ENCODE measurements at regions not wholly inside any gene's neighbourhood (a gene's known extent, or its start where the extent isn't known, plus 50 kb on each side); places are given as distances from the start of the nearest gene placed in this dataset.

- TF ChIP-seq POLR2A (IDR thresholded peaks at IDR 0.05) (no peak), EP300 (IDR thresholded peaks at IDR 0.05) (no peak), CTCF (IDR thresholded peaks at IDR 0.05) (no peak), POLR2AphosphoS5 (IDR thresholded peaks at IDR 0.05) (no peak)
- no peak overlapping the region for H3K27ac ChIP-seq
- no peaks in the 10 kb centered on the region for H3K36me3 ChIP-seq
- no peaks in the 10 kb centered on the region for H3K27me3 ChIP-seq
- no peaks in the 10 kb centered on the region for H3K9me3 ChIP-seq
- no peak for DNase-seq
- intact Hi-C loops (cut with DNase I; ENCODE audit: low total_unique reads): no loop called here
- H3K4me3 ChIP-seq: no peak overlapping the region
- no peaks in the 10 kb centered on the region for H3K4me1 ChIP-seq
Observed at GRCh38 chr3:117848606-117849005, 1139.0 kb downstream of the TUSC7 start.

- 70 to 75% (median 73%) methylated on average over 5 of the region's 5 CpGs for WGBS, 5 donors
- Histone ChIP-seq H3K4me1 (no peaks in the 10 kb centered on the region), H3K9me3 (no peaks in the 10 kb centered on the region), H3K4me3 (no peak overlapping the region), H3K36me3 (no peaks in the 10 kb centered on the region), H3K27ac (no peak overlapping the region), H3K27me3 (no peaks in the 10 kb centered on the region)
- intact Hi-C loops (cut with DNase I; ENCODE audit: low total_unique reads): no loop called here
- TF ChIP-seq POLR2AphosphoS5 (IDR thresholded peaks at IDR 0.05): peak in 1 of 3 donors; percentile 45
- no peak for TF ChIP-seq EP300 (IDR thresholded peaks at IDR 0.05)
- no peak for DNase-seq
Observed at GRCh38 chr3:117853923-117854668, 1144.5 kb downstream of the TUSC7 start.

GRCh38 chr3:117856354-117856753 lies 1146.8 kb downstream of the TUSC7 start:
- TF ChIP-seq EP300 (IDR thresholded peaks at IDR 0.05) (no peak), POLR2A (IDR thresholded peaks at IDR 0.05) (no peak), CTCF (IDR thresholded peaks at IDR 0.05) (no peak), POLR2AphosphoS5 (IDR thresholded peaks at IDR 0.05) (no peak)
- Histone ChIP-seq H3K36me3 (no peaks in the 10 kb centered on the region), H3K27me3 (no peaks in the 10 kb centered on the region), H3K9me3 (no peaks in the 10 kb centered on the region), H3K4me1 (no peaks in the 10 kb centered on the region), H3K27ac (no peak overlapping the region), H3K4me3 (no peak overlapping the region)
- intact Hi-C loops (cut with DNase I; ENCODE audit: low total_unique reads): no loop called here
- WGBS, 5 donors: 86 to 100% (median 94%) methylated on average over 1 of the region's 1 CpG
- DNase-seq: no peak

GRCh38 chr3:117863146-117863545 lies 1153.6 kb downstream of the TUSC7 start:
- Histone ChIP-seq H3K36me3 (no peaks in the 10 kb centered on the region), H3K4me1 (no peaks in the 10 kb centered on the region), H3K9me3 (no peaks in the 10 kb centered on the region), H3K27ac (no peak overlapping the region), H3K27me3 (no peaks in the 10 kb centered on the region), H3K4me3 (no peak overlapping the region)
- DNase-seq: peak in 1 of 2 donors; percentile 28
- TF ChIP-seq POLR2AphosphoS5 (IDR thresholded peaks at IDR 0.05) (no peak), POLR2A (IDR thresholded peaks at IDR 0.05) (no peak), EP300 (IDR thresholded peaks at IDR 0.05) (no peak), CTCF (IDR thresholded peaks at IDR 0.05) (no peak)
- intact Hi-C loops (cut with DNase I; ENCODE audit: low total_unique reads): no loop called here
- 38 to 67% (median 51%) methylated on average over 2 of the region's 2 CpGs for WGBS, 5 donors

- DNase-seq: no peak
- Histone ChIP-seq H3K27ac (no peak overlapping the region), H3K36me3 (no peaks in the 10 kb centered on the region), H3K9me3 (no peaks in the 10 kb centered on the region), H3K4me1 (no peaks in the 10 kb centered on the region), H3K27me3 (no peaks in the 10 kb centered on the region), H3K4me3 (no peak overlapping the region)
- TF ChIP-seq POLR2A (IDR thresholded peaks at IDR 0.05) (no peak), POLR2AphosphoS5 (IDR thresholded peaks at IDR 0.05) (no peak), CTCF (IDR thresholded peaks at IDR 0.05) (no peak), EP300 (IDR thresholded peaks at IDR 0.05) (no peak)
- intact Hi-C loops (cut with DNase I; ENCODE audit: low total_unique reads): no loop called here
- WGBS, 5 donors: 86 to 98% (median 94%) methylated on average over 4 of the region's 4 CpGs
Observed at GRCh38 chr3:117865338-117865737, 1155.8 kb downstream of the TUSC7 start.
